ENCODE measurements at regions not wholly inside any gene's neighbourhood (a gene's known extent, or its start where the extent isn't known, plus 50 kb on each side); places are given as distances from the start of the nearest gene placed in this dataset.

DNA sequence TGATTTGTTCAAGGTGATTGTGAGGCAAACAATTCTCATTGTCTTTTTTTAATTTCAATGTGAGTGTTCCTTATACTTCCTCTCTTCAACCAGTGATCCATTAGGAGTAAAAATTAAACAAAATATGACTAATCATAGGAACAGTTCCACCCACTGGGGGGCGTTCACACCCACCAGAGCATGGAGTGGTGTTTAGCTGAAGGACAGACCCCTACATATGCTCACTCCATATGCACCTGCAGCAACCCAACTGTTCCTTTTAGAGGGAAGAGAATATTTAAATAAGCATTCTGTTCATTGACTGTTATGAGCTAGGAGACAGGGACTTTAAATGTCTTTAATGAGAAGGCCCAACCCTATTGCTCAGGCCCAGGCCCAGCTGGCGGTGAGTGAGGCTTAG is 78.7 kb upstream of the DRD2 start:
- DNase-seq (ENCODE audit: low spot score): no peak

DNA sequence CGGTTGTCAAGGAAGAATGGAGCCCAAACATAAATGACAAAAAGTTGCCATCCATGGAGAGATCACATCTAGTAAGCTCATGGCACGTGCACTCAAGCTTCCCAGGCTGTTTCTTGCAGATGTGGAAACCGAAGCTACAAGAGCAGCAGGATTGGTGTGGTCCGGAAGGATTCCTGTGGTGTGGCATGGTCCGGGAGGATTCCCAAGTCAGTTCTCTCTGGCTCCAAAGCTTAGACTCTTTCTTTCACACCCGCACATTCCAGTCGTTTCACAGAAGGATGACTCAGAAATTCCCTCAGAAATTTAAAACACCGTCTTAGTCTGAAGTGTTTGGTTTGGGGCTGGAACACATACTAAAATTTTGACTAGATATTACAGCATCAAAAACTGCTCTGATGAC is 78.0 kb upstream of the DRD2 start:
- DNase-seq (ENCODE audit: low spot score): no peak

DNA sequence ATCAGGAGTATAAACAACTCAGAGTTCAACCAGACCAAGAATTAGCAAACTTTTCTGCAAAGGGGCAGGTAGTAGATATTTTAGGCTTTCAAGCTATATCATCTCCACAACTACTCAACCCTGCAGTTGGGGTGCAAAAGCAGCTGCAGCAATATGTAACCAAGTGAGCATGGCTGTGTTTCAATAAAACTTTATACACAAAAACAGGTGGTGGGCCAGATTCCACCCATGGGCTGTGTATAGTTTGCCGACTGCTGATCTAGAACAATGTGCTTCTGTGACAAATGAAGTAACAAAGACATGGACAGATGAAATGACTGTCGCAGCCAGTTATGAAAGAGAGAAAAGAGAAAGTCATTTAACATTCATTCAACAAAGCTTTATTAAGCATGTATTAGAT is 77.1 kb upstream of the DRD2 start:
- no peak for DNase-seq (ENCODE audit: low spot score)

DNA sequence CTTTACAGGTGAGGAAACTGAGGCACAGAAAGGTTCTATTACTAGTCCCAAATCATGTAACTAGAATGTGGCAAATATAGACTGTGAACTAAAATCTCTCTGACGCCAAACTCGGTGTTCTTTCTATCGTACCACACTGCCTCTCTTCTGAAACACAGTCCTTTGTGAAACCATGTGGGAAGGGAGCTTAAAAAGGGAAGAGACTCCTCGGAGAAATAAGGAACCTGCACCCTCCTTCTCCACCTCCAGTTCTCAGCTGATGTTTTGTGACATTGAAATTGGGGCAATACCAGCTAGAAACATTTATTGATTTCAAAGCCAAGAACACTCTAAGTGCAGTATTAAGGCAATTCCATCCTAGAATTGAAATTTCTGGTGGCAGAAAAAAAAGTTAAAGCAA is 76.4 kb upstream of the DRD2 start:
- no peak for DNase-seq (ENCODE audit: low spot score)

DNA sequence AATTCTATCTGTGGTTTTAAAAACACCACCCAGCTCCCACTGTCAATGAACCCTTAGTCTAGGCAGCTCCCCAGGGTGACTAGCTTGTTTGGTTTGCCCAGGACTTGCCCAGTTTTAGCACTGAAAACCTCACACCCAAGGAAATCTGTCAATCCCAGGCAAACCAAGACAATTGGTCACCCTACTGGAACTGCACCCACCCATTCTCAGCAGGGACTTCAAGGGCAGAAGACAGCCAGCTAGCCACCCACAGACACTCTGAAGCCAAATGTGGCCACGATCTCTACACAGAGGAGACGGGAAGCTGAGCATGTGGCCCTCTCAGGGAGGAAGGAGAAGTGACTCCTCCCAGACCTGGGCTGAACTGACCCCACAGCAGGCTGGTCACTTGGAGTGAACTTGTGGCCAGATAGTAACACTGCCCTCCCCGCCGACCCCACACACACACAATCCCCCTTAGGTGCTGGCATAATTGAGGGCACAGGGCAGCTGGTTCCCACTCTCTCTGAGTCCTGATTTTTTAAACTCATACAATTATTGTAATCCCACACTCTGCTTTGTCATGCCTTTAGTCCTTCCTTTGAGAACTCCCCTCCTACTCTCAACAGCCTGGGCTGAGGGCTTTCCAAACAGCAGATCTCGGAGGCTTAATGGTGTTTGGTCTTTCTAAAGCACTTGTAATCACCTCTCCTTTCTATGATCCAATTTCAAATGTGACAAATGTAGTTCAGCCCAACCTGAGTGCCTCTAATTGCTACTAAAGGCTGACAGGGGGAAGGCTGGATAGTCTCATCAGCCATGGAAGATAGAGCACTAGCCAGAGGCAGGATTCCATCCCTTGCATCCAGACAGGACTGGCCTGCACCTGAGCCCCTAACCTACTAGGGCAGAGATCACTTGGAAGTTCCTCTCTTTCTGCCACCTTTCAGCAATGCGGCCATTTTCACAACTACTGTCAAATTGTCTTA is 74.7 kb upstream of the DRD2 start:
- no peak for DNase-seq (ENCODE audit: low spot score)

DNA sequence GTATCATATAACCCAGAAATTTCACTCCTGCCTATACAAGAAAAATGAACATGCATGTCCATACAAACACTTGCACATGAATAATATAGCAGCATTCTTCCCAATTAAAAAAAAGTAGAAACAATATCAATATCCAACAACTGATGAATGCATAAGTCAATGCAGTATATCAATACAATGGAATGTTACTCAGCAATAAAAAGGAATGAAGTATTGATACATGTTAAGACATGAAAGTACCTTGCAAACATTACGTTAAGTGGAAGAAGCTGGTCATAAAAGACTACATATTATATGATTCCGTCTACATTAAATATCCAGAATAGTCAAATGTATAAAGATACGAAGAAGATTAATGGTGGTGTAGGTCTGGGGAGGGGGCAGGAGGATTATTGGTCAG is 73.9 kb upstream of the DRD2 start:
- DNase-seq (ENCODE audit: low spot score): no peak

DNA sequence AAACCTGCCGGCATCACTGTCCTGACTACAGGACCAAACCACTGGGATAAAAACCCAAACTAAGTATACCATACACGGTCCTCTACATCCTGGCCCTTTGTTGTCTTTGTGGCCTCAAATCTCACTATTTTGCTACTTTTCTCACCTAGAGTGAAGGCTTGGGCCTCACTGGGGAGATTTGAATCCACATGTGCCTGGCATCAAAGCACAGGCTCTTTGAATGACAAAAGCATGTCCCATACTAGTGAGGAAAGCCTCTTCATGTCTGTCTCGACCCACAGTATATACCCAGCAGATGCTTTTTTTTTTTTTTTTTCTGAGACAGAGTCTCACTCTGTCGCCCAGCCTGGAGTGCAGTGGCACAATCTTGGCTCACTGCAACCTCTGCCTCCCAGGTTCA is 72.5 kb upstream of the DRD2 start:
- DNase-seq (ENCODE audit: low spot score): no peak

DNA sequence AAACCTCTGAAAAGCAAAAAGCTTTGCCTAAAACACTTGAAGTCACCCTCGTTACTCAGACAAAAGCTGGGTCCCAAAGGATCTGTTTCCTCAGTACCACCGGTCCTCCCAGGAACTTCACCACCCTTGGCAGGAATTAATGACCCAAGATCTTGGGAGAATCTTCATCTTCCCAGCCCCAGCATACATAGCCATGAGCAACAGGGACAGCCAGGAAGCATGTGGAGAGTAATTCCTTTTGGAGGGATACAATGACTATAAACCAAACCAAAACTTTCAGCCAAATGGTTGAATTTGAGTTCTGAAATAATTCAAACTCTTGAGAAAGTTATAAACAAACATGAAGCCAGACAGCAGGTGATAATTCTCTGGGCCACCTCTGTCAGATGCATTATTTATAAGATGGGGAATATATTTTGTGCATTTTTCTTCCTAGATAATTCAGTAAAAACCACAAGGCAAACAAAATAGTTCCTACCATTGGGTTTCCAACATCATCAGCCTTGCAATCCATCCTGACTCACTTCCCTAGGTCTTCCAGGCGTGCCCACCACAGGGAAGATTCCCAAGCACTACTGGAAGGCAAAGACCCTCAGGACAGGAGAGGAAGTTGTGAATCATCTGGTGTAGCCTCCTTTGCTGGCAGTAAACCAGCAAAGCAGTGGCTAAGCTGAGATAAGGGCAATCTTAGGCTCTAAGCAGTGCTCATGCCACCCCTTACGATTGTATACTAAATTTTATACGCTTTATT is 71.7 kb upstream of the DRD2 start:
- DNase-seq (ENCODE audit: low spot score): no peak

DNA sequence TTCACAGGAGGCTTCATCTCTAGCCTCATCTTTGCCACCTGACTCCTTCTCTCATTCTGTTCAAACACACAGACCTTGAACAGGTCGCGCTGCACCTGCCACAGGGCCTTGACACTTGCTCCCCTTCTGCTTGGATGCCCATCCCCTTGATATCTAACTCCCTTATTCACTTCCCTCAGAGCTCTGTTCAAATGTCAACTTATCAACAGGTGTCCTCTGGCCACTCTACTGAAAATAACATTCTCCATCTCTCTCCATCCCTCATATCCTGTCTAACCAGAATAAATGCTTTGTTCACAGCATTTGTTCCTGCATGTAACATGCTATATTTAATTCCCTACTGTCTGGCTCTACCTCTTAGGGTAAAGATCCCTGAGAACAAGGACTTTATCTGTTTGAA is 67.2 kb upstream of the DRD2 start:
- no peak for DNase-seq (ENCODE audit: low spot score)

DNA sequence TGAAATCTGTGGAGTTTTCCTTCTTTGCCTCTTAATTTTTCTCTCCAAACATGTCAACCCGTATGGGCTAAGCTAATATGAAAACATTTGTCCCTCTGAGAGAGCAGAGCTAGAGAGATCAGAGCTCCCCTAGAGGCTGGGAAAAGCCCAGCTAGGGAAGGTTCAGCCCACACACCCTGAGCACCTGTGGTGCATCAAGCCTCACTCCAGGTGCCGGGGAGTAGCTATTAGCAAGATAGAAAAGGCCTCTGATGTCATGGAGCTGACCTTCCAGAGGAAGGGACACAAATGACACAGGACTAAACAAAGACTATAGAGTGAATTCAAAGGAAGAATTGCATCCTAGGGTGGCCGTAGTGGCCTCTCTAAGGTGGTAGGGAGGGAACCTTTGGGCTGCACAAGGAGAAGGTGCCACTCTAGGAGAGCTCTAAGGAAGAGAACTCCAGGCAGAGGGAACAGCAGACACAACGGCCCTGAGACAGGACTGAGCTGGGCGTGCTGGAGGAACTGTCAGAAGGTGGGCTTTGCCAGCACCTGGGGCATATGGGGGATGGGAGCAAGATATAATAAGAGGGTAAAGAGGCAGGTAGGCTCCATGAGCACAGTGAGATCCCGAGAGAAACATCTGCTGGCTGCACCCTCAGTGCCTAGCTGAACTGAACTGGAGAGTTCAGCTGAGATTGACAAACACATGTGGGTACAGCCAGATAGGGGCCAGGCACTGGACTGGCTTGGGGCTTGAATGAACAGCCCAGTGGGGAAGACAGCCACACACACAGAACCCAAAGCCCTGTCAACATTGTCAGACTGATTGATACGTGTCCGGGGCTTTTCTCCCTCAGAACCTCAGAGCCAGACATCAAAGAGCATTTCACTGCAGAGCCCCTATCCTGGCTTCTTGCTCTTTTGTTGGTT is 65.5 kb upstream of the DRD2 start:
- DNase-seq (ENCODE audit: low spot score): no peak

DNA sequence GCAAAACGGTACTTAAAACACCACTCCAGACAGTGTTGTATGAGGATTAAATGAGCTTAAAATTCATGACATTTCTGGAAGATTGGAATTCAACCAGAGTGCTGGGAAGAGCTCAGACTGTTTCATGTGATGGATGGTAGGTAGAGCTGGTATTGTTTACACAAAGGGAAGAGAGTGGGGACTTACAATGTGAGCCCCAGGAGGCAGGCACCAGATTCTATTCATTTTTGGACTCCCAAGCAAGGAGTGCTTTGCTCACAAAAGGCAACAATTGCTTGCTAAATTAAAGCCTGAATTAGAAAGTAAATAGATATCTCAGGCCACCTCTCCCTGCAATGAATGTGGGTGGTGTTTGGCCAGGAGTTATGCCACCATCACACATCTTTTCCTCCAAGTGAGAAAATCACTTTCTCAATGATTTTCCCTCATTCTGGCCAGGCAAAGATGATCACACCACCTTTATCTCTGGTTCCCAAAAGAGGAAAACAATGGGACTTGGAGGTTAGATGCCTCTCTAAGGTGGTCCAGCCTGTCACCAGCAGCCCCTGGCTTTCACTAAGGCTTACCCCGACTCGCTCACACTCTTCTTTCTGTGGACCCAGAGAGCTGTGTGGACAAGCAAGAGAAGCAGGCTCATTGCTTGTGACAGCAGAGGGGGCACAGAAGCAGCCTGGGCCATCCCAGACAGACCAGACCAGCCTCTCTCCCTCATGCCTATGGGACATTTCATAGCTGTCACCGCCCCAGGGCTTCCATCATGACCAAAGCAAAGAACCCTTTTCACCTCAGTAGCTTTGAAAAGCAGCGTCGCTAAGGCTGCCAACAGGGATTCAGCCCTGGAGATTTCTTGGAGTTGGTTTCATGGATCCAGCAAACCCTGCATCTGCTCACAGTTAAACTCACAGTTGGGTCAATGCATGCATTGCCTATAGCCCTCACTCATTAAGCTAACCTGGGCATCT is 63.5 kb upstream of the DRD2 start:
- no peak for DNase-seq (ENCODE audit: low spot score)

DNA sequence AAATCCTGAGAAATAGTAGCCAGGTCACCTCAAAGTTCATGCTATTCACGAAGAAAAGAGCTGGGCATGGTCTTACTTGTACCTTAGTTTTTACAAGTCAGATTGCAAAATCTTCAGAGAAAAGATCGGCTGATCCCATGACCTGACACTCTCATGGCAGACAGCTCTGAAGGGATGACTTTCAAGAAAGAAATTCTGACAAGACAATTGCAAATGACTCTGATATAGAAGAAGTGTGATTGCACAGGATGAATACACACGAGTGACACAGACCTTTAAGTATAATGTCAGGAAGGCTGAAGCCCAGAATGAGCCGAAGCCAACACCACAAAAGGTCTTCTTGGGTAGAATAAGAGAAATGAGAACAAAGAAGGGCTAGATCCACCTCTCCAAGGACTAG is 59.4 kb upstream of the DRD2 start:
- DNase-seq (ENCODE audit: low spot score): no peak

DNA sequence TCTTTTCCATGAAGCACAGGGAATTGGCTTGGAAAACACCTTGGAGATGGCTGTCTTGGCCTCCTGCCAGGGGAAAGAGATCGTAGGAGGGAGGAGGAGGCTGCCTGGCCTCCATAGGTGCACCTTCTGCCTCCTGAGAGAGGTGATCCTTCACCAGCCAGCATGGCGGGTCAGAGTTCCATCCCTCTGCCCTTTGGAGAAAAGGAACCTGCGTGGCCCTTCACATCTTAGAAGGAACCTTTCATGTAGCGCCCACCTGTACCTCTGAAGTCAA is 58.2 kb upstream of the DRD2 start:
- DNase-seq (ENCODE audit: low spot score): no peak

DNA sequence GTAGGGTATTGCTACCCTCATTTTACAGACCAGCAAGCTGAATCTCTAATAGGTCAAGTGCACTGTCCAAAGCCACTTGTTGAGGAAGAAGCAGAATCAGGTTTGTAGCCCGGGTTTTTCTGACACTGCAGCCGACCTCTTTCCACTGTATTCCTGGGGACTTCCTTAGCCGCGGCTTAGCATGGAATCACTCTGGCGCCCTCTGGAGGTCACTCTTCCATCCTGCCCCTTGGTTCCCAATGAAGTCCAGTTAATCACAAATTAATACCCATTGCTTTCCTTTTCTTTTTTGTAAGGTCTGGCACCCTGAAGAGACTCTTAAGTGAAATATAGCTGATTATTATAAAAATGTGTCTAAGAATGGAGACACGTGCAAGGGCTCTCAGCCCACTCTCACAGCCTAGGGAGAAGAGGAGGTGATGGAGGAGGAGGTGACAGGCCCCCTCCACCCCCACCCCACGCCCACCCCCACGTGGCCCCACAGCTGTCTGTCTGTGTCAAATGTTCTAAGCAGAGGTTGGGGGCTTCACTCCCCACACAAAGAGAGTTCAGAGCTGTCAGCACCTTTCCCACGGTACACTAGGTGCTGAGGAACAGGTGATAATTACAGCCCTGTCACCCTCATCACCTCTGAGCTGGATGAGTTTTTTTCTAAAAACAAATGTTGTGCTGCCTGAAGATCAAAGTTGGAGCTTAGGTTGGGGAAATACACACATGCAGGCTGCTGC is 57.7 kb upstream of the DRD2 start:
- peak; percentile 29 for DNase-seq (ENCODE audit: low spot score)

DNA sequence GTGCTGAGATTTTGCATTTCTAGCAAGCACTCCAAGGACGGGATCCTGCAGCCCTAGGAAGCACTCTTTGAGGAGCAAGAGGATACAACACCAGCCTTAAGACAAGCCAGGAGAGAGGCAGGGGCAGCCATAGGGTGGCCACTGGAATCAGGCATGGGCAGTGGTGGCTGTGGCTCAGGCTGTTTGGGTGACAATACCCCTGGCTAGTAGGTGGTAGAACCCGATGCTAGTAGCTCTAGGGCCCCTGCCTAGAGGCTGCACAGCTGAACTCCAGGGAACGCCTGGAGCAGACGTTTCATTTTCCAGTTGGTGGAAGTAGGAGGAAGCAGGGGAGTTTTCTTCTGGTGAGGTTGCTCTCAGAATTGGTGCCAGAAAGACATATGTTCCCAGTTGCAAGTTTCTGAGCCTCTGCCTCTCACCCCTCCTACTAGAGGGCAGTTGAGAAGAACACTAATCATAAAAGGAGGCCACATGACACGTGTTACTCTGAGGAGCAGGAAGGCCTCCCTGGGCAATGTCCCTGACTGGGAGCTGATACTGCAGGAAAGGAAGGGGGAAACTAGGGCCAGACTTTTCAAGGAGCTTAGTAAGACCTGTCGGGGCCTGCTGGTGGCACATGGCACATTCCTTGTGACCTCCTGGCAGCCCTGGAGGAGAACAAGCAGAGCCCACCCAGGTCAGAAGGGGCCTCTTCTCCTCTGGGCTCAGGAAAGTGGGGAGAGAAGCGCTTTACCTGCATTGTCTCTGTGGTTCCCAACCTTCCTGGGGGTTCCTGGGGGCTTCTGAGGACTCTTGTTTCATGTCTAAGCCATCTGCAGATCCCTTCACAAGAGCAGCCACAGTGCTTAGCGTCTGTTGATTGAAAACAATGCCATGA is 56.6 kb upstream of the DRD2 start:
- no peak for DNase-seq (ENCODE audit: low spot score)

DNA sequence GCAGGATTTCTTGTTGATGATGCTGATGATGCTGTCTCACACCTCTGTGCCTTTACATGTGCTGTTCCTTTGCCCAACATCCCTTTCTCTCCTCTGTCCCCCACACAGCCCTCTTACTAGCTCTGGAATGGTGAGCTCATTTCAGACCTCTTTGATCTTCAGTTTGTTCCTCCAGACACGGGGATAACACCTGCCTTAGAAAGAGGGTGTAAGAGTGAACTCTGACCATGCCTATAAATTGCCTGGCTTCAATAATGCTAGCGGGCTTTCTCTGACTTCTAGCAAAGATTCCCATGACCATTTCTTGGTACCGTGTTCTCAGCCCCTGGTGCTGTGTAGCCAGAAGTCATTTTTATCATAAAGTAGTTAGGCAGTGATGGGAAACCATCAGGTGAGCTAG is 55.9 kb upstream of the DRD2 start:
- DNase-seq (ENCODE audit: low spot score): no peak

DNA sequence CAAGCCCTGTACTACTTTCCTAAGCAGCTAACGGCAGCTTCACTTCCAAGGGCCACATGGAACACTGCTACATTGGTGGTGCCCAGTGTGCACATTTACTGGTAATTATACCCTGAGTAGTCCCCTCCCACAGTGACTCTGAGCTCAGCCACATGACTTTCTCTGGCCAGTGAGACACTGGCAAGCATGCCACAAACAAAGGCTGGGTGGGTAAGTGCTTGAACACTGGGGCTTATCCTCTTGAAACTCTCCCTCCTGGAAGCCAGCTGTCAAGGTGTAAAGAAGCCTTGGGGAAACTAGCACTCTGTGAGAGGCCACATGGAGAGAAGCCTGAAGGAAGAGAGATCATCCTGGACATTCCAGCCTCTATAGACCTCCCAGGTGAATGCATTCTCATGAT is 54.4 kb upstream of the DRD2 start:
- no peak for DNase-seq (ENCODE audit: low spot score)

DNA sequence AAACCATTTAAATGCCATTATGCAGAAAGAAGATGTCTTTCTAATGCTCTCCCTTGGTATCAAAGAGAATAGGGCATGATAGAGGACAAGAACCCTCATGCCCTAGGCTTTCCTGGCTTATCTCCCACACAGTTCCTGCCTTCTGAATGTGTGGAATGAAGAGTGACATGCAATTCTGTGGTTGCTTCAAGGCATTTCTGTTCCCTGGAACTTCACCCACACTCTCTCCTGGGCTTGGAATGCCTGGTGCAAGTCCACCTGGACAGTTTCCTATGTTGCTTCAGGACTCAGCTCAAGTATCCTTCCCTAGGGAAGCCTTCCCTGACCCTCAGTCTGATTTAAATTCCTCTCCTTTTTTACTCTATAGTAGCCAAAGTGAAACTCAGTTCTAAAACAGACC is 53.8 kb upstream of the DRD2 start:
- DNase-seq (ENCODE audit: low spot score): no peak

DNA sequence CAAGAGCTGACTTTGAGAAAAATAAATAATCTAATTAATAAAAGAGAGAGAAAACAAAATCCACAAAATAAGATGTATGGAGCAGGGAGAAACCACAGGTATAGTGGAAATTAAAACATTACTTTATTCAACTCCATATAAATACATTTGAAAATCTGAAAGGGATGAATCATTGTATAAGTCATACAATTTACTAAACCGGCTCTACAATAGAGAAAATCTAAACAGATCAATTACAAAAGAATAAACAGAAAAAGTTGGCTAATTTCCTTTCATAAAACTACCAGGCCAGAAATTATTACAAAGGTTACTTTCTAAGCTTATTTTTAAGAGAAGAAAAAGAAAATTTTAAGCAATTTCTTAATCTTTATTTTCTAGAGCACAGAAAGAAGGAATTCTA is 51.3 kb upstream of the DRD2 start:
- DNase-seq (ENCODE audit: low spot score): no peak
